HEK293 (cell line): ENCODE measurements at regions not wholly inside any gene's neighbourhood (a gene's known extent, or its start where the extent isn't known, plus 50 kb on each side); places are given as distances from the start of the nearest gene placed in this dataset.

Source experiments
- GLI2 ChIP-seq: fragments of 450-650 bp; formaldehyde crosslinking; IDR thresholded peaks from 2 replicates; pipeline ENCODE4; 2017; ENCODE audit warnings: missing biosample characterization, missing genetic modification characterization, low read depth, borderline replicate concordance
- GLIS2 ChIP-seq: fragments of 450-650 bp; formaldehyde crosslinking; IDR thresholded peaks from 2 replicates; pipeline ENCODE4 v1.5.1; 2016; ENCODE audit warnings: missing biosample characterization, missing genetic modification characterization
- OVOL3 ChIP-seq: fragments of 450-650 bp; formaldehyde crosslinking; IDR thresholded peaks from 2 replicates; pipeline ENCODE4 v1.5.1; 2016; ENCODE audit warnings: missing biosample characterization, missing genetic modification characterization
- SCRT1 ChIP-seq: fragments of 450-650 bp; formaldehyde crosslinking; IDR thresholded peaks from 2 replicates; pipeline ENCODE4 v1.5.1; 2016; ENCODE audit warnings: missing biosample characterization, missing genetic modification characterization, borderline replicate concordance
- SCRT2 ChIP-seq: fragments of 450-650 bp; formaldehyde crosslinking; IDR thresholded peaks from 2 replicates; pipeline ENCODE4 v1.5.1; 2016; ENCODE audit warnings: missing biosample characterization, missing genetic modification characterization
- SP2 ChIP-seq: fragments of 450-650 bp; formaldehyde crosslinking; IDR thresholded peaks from 2 replicates; pipeline ENCODE4 v1.5.1; 2016; ENCODE audit warnings: missing biosample characterization, missing genetic modification characterization
- TRIM28 ChIP-seq: IDR thresholded peaks from 2 replicates; pipeline ENCODE4 v1.6.1; 2011; ENCODE audit warnings: low read length, control low read depth, borderline replicate concordance
- YY1 ChIP-seq: fragments of 450-650 bp; formaldehyde crosslinking; IDR thresholded peaks from 2 replicates; pipeline ENCODE4 v1.5.1; 2018; ENCODE audit warnings: missing biosample characterization, missing genetic modification characterization
- ZBTB17 ChIP-seq: fragments of 450-650 bp; formaldehyde crosslinking; IDR thresholded peaks from 2 replicates; pipeline ENCODE4 v1.5.1; 2016; ENCODE audit warnings: missing biosample characterization, missing genetic modification characterization
- ZBTB20 ChIP-seq: fragments of 450-650 bp; formaldehyde crosslinking; IDR thresholded peaks from 2 replicates; pipeline ENCODE4 v1.5.1; 2016; ENCODE audit warnings: missing biosample characterization, missing genetic modification characterization
- ZBTB21 ChIP-seq: fragments of 450-650 bp; formaldehyde crosslinking; IDR thresholded peaks from 2 replicates; pipeline ENCODE4 v1.5.1; 2017; ENCODE audit warnings: missing biosample characterization, missing genetic modification characterization
- ZBTB8A ChIP-seq: fragments of 450-650 bp; formaldehyde crosslinking; IDR thresholded peaks from 2 replicates; pipeline ENCODE4 v1.5.1; 2016; ENCODE audit warnings: missing biosample characterization, missing genetic modification characterization
- ZIC2 ChIP-seq: fragments of 450-650 bp; formaldehyde crosslinking; IDR thresholded peaks from 2 replicates; pipeline ENCODE4 v1.5.1; 2016; ENCODE audit warnings: missing biosample characterization, missing genetic modification characterization
- ZNF112 ChIP-seq: fragments of 450-650 bp; formaldehyde crosslinking; IDR thresholded peaks from 2 replicates; pipeline ENCODE4 v1.5.0; 2017; ENCODE audit warnings: missing biosample characterization, missing genetic modification characterization
- ZNF140 ChIP-seq: fragments of 450-650 bp; formaldehyde crosslinking; IDR thresholded peaks from 2 replicates; pipeline ENCODE4 v1.5.1; 2016; ENCODE audit warnings: missing biosample characterization, missing genetic modification characterization
- ZNF2 ChIP-seq: fragments of 450-650 bp; formaldehyde crosslinking; IDR thresholded peaks from 2 replicates; pipeline ENCODE4 v1.5.1; 2016; ENCODE audit warnings: missing biosample characterization, missing genetic modification characterization
- ZNF266 ChIP-seq: fragments of 450-650 bp; formaldehyde crosslinking; IDR thresholded peaks from 2 replicates; pipeline ENCODE4 v1.5.1; 2016; ENCODE audit warnings: missing biosample characterization, missing genetic modification characterization, low read depth
- ZNF335 ChIP-seq: fragments of 450-650 bp; formaldehyde crosslinking; conservative IDR thresholded peaks from 2 replicates; pipeline ENCODE4 v1.5.1; 2016; ENCODE audit warnings: missing biosample characterization, missing genetic modification characterization
- ZNF341 ChIP-seq: fragments of 450-650 bp; formaldehyde crosslinking; IDR thresholded peaks from 2 replicates; pipeline ENCODE4; 2016; ENCODE audit warnings: low read depth, missing biosample characterization, missing genetic modification characterization
- ZNF391 ChIP-seq: fragments of 450-650 bp; formaldehyde crosslinking; IDR thresholded peaks from 2 replicates; pipeline ENCODE4 v1.5.1; 2016; ENCODE audit warnings: low read depth, missing biosample characterization, missing genetic modification characterization, borderline replicate concordance
- ZNF473 ChIP-seq: fragments of 450-650 bp; formaldehyde crosslinking; IDR thresholded peaks from 2 replicates; pipeline ENCODE4 v1.5.1; 2017; ENCODE audit warnings: missing biosample characterization, missing genetic modification characterization
- ZNF548 ChIP-seq: fragments of 450-650 bp; formaldehyde crosslinking; IDR thresholded peaks from 2 replicates; pipeline ENCODE4 v1.5.1; 2016; ENCODE audit warnings: missing biosample characterization, missing genetic modification characterization
- ZNF561 ChIP-seq: fragments of 450-650 bp; IDR thresholded peaks from 2 replicates; pipeline ENCODE4 v1.5.1; 2018; ENCODE audit warnings: missing biosample characterization, missing genetic modification characterization, borderline replicate concordance
- ZNF610 ChIP-seq: fragments of 450-650 bp; formaldehyde crosslinking; IDR thresholded peaks from 2 replicates; pipeline ENCODE4 v1.5.1; 2016; ENCODE audit warnings: missing biosample characterization, missing genetic modification characterization, borderline replicate concordance
- ZNF707 ChIP-seq: fragments of 450-650 bp; formaldehyde crosslinking; IDR thresholded peaks from 2 replicates; pipeline ENCODE4 v1.5.1; 2016; ENCODE audit warnings: missing biosample characterization, missing genetic modification characterization
- ZNF791 ChIP-seq: fragments of 450-650 bp; formaldehyde crosslinking; IDR thresholded peaks from 2 replicates; pipeline ENCODE4 v1.5.1; 2016; ENCODE audit warnings: missing biosample characterization, missing genetic modification characterization
- ZSCAN16 ChIP-seq: fragments of 450-650 bp; formaldehyde crosslinking; IDR thresholded peaks from 2 replicates; pipeline ENCODE4 v1.5.1; 2016; ENCODE audit warnings: missing biosample characterization, missing genetic modification characterization
- ZSCAN23 ChIP-seq: fragments of 450-650 bp; formaldehyde crosslinking; IDR thresholded peaks from 2 replicates; pipeline ENCODE4 v1.5.1; 2016; ENCODE audit warnings: missing biosample characterization, missing genetic modification characterization
- TF ChIP-seq, protein P1 (sequence below): fragments of 450-650 bp; formaldehyde crosslinking; IDR thresholded peaks from 2 replicates; pipeline ENCODE4 v1.5.1; 2016; ENCODE audit warnings: missing biosample characterization, missing genetic modification characterization
- TF ChIP-seq, protein P2 (sequence below): fragments of 450-650 bp; formaldehyde crosslinking; IDR thresholded peaks from 2 replicates; pipeline ENCODE4 v1.5.1; 2016; ENCODE audit warnings: missing biosample characterization, missing genetic modification characterization
- TF ChIP-seq, protein P3 (sequence below): sonication (generic); formaldehyde crosslinking; IDR thresholded peaks from 2 replicates; pipeline ENCODE4 v1.8.1; 2022; ENCODE audit warnings: mild to moderate bottlenecking, moderate library complexity, missing genetic modification reagents
- TF ChIP-seq, protein P4 (sequence below): fragments of 450-650 bp; formaldehyde crosslinking; conservative IDR thresholded peaks from 2 replicates; pipeline ENCODE4 v1.5.1; 2016; ENCODE audit warnings: low read depth, missing biosample characterization, missing genetic modification characterization

DNA sequence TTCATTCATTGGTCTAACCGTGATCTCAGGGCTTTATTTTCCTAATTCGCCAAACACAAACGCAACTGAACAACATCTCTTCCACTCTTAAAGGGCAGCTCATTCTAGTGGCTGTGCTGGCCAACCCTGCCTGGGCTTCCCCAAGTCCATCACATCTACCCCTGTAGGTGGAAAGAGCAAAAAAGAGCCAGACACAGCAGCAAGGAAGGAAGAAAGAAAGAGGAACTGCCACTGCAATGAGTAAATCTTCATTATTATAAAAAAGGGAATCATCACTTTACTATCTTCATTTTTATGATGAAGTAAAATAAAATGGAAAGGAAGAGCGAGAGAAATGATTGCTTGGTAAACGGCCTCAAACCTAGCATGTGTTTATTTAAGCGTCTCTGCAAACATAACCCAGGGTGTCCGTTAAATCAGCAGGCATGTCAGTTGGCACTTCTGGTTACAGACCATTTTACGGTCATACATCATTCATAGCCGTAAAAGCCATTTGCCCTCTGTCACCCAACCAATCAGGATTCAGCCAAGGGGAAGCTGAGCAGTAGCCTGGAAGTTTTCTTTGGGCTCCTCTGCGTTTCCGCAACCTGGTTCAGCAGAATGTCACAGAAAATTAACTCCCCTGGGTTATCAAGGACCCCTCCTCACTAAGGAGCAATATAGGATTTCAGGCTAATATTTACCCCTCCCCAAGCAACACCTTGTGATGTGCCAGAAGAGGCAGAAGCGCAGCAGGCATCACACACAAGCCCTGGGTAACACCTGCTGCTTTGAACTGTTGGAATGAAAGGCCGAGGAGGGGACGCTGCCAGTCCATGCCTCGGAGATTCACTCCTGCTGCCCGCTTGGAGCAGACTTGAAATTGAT is 234.0 kb downstream of the SNX10 start (continued):
- peak; percentile 77 for TF ChIP-seq ZNF707 (tag by site-specific recombination)
- TF ChIP-seq ZNF266 (tag by site-specific recombination), result no peak
- peak; percentile 17; the same call in 1 of the 2 replicates for TF ChIP-seq SCRT1 (tag by site-specific recombination)
- TF ChIP-seq ZNF791, result no peak
- TF ChIP-seq, protein P1, sequence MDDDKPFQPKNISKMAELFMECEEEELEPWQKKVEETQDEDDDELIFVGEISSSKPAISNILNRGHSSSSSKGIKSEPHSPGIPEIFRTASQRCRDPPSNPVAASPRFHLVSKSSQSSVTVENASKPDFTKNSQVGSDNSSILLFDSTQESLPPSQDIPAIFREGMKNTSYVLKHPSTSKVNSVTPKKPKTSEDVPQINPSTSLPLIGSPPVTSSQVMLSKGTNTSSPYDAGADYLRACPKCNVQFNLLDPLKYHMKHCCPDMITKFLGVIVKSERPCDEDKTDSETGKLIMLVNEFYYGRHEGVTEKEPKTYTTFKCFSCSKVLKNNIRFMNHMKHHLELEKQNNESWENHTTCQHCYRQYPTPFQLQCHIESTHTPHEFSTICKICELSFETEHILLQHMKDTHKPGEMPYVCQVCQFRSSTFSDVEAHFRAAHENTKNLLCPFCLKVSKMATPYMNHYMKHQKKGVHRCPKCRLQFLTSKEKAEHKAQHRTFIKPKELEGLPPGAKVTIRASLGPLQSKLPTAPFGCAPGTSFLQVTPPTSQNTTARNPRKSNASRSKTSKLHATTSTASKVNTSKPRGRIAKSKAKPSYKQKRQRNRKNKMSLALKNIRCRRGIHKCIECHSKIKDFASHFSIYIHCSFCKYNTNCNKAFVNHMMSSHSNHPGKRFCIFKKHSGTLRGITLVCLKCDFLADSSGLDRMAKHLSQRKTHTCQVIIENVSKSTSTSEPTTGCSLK, result no peak
- peak; percentile 58 for TF ChIP-seq ZIC2 (tag by site-specific recombination)
- TF ChIP-seq ZNF548, result no peak
- TF ChIP-seq ZBTB20 (tag by site-specific recombination), result no peak
- no peak for TF ChIP-seq ZNF473 (tag by site-specific recombination)
- TF ChIP-seq OVOL3 (tag by site-specific recombination), result 0 out of 2 replicates have a peak, but pooled peaks have one; percentile 53
- no peak for TF ChIP-seq ZNF2 (tag by site-specific recombination)
- TF ChIP-seq GLIS2 (tag by site-specific recombination), result no peak
- no peak for TF ChIP-seq TRIM28
- TF ChIP-seq SP2 (tag by site-specific recombination), result peak; percentile 34; the same call in 1 of the 2 replicates
- no peak for TF ChIP-seq ZBTB17 (tag by site-specific recombination)
- TF ChIP-seq ZNF112 (tag by site-specific recombination), result no peak
- TF ChIP-seq ZNF610 (tag by site-specific recombination), result no peak
- TF ChIP-seq ZNF561 (tag by site-specific recombination), result peak; percentile 51; the same call in 1 of the 2 replicates
- TF ChIP-seq ZBTB21 (tag by site-specific recombination), result no peak
- TF ChIP-seq ZSCAN16, result peak; percentile 81
- TF ChIP-seq SCRT2 (tag by site-specific recombination), result peak; percentile 89
- TF ChIP-seq, protein P2, sequence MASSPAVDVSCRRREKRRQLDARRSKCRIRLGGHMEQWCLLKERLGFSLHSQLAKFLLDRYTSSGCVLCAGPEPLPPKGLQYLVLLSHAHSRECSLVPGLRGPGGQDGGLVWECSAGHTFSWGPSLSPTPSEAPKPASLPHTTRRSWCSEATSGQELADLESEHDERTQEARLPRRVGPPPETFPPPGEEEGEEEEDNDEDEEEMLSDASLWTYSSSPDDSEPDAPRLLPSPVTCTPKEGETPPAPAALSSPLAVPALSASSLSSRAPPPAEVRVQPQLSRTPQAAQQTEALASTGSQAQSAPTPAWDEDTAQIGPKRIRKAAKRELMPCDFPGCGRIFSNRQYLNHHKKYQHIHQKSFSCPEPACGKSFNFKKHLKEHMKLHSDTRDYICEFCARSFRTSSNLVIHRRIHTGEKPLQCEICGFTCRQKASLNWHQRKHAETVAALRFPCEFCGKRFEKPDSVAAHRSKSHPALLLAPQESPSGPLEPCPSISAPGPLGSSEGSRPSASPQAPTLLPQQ (tag by site-specific recombination), result no peak
- peak; percentile 85 for TF ChIP-seq ZNF335
- no peak for TF ChIP-seq ZNF391 (tag by site-specific recombination)
- TF ChIP-seq, protein P3, sequence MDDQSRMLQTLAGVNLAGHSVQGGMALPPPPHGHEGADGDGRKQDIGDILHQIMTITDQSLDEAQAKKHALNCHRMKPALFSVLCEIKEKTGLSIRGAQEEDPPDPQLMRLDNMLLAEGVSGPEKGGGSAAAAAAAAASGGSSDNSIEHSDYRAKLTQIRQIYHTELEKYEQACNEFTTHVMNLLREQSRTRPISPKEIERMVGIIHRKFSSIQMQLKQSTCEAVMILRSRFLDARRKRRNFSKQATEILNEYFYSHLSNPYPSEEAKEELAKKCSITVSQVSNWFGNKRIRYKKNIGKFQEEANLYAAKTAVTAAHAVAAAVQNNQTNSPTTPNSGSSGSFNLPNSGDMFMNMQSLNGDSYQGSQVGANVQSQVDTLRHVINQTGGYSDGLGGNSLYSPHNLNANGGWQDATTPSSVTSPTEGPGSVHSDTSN (CRISPR knock-in tag), result no peak
- no peak for TF ChIP-seq GLI2 (tag by site-specific recombination)
- TF ChIP-seq ZBTB8A (tag by site-specific recombination), result 0 out of 2 replicates have a peak, but pooled peaks have one; percentile 17
- TF ChIP-seq, protein P4, sequence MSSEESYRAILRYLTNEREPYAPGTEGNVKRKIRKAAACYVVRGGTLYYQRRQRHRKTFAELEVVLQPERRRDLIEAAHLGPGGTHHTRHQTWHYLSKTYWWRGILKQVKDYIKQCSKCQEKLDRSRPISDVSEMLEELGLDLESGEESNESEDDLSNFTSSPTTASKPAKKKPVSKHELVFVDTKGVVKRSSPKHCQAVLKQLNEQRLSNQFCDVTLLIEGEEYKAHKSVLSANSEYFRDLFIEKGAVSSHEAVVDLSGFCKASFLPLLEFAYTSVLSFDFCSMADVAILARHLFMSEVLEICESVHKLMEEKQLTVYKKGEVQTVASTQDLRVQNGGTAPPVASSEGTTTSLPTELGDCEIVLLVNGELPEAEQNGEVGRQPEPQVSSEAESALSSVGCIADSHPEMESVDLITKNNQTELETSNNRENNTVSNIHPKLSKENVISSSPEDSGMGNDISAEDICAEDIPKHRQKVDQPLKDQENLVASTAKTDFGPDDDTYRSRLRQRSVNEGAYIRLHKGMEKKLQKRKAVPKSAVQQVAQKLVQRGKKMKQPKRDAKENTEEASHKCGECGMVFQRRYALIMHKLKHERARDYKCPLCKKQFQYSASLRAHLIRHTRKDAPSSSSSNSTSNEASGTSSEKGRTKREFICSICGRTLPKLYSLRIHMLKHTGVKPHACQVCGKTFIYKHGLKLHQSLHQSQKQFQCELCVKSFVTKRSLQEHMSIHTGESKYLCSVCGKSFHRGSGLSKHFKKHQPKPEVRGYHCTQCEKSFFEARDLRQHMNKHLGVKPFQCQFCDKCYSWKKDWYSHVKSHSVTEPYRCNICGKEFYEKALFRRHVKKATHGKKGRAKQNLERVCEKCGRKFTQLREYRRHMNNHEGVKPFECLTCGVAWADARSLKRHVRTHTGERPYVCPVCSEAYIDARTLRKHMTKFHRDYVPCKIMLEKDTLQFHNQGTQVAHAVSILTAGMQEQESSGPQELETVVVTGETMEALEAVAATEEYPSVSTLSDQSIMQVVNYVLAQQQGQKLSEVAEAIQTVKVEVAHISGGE (tag by site-specific recombination), result peak; percentile 47; the same call in 1 of the 2 replicates
- peak; percentile 12; the same call in 1 of the 2 replicates for TF ChIP-seq YY1
- peak; percentile 40; the same call in 1 of the 2 replicates for TF ChIP-seq ZNF341 (tag by site-specific recombination)
- TF ChIP-seq ZSCAN23, result no peak
- TF ChIP-seq ZNF140 (tag by site-specific recombination), result no peak
